ENCODE measurements at regions not wholly inside any gene's neighbourhood (a gene's known extent, or its start where the extent isn't known, plus 50 kb on each side); places are given as distances from the start of the nearest gene placed in this dataset.

GRCh38 chr16:74052016-74052415 lies 244.6 kb upstream of the PSMD7 start:
- no peak overlapping the region for H3K9ac ChIP-seq (replicated peaks in 1 of 4; ENCODE audit: extremely low read depth in 1 of 4, low read depth in 3 of 4, low read length in 3 of 4)
- no peak overlapping the region for H2AFZ ChIP-seq (ENCODE audit: low read length)
- H2BK12ac ChIP-seq (ENCODE audit: low read depth, low read length): no peak overlapping the region
- H3K4me2 ChIP-seq (ENCODE audit: insufficient read depth in 1 of 2, low read depth in 2 of 2, low read length in 2 of 2): no peak overlapping the region
- no peaks in the 10 kb centered on the region for H3K79me2 ChIP-seq (ENCODE audit: control insufficient read depth in 1 of 2, insufficient read depth in 2 of 2, low read length in 2 of 2)
- no peak for DNase-seq (ENCODE audit: low read depth in 1 of 2, low spot score in 2 of 2)
- H3K4me3 ChIP-seq (ENCODE audit: extremely low read depth in 1 of 4, insufficient read depth in 2 of 4, low read depth in 3 of 4, low read length in 4 of 4): no peak overlapping the region
- H3K27ac ChIP-seq (ENCODE audit: low read depth, low read length): no peak overlapping the region
- H3K23me2 ChIP-seq (ENCODE audit: low read depth, low read length): no peaks in the 10 kb centered on the region; the same call in 1 of the 2 replicates
- H2BK5ac ChIP-seq (ENCODE audit: low read depth, low read length): no peak overlapping the region
- no peak overlapping the region for H4K5ac ChIP-seq (ENCODE audit: insufficient read length, low read depth, low read length)
- H3K36me3 ChIP-seq (ENCODE audit: control insufficient read depth in 2 of 4, insufficient read depth in 4 of 4, low read length in 3 of 4): no peaks in the 10 kb centered on the region
- no peaks in the 10 kb centered on the region for H4K20me1 ChIP-seq (replicated peaks in 1 of 2; ENCODE audit: control insufficient read depth in 1 of 2, insufficient read depth in 2 of 2, low read length in 2 of 2)
- H2BK20ac ChIP-seq (ENCODE audit: low read length): no peak overlapping the region
- no peak overlapping the region for H4K8ac ChIP-seq (ENCODE audit: extremely low read depth, insufficient read depth, low read length)
- ChIA-PET POLR2A (ENCODE audit: partially characterized antibody) (no interaction called here), CTCF (ENCODE audit: partially characterized antibody) (interaction anchor here (0.7 to 1.6 kb wide), 2 partner anchors 56 to 1460 kb away, joined by 3 read pairs; no protein-coding TSS in a partner anchor)
- no peak overlapping the region for H3K14ac ChIP-seq (ENCODE audit: insufficient read length)
- H3K79me1 ChIP-seq (ENCODE audit: low read depth, low read length): no peaks in the 10 kb centered on the region
- no peak overlapping the region for H3K23ac ChIP-seq (ENCODE audit: insufficient read length)
- no peaks in the 10 kb centered on the region for H3K27me3 ChIP-seq (replicated peaks in 1 of 4; ENCODE audit: control insufficient read depth in 3 of 4, extremely low read depth in 1 of 4, insufficient read depth in 3 of 4, low read length in 3 of 4)
- H3K4me1 ChIP-seq (replicated peaks in 1 of 4; ENCODE audit: control insufficient read depth in 3 of 4, insufficient read depth in 4 of 4, low read length in 3 of 4): no peaks in the 10 kb centered on the region
- no peak overlapping the region for H3K18ac ChIP-seq (ENCODE audit: extremely low read depth, low read length)
- no peak overlapping the region for H3K56ac ChIP-seq (replicated peaks; ENCODE audit: insufficient read length, low read depth, low read length)
- H2AK5ac ChIP-seq (ENCODE audit: low read depth, low read length): no peak overlapping the region
- no peak overlapping the region for H2BK15ac ChIP-seq (ENCODE audit: low read length)
- H4K91ac ChIP-seq (replicated peaks; ENCODE audit: insufficient read length, low read length): no peak overlapping the region
- peaks cover 7 to 9% of the 10 kb centered on the region in 2 experiments; a peak in 2 of 4 replicates for H3K9me3 ChIP-seq (ENCODE audit: insufficient read depth in 2 of 2, low read depth in 1 of 2, low read length in 1 of 2)
- no peak for FAIRE-seq
- H2BK120ac ChIP-seq (replicated peaks; ENCODE audit: low read depth, low read length): no peak overlapping the region
- WGBS, 2 experiments (ENCODE audit: extremely low coverage in 1 of 2, insufficient coverage in 1 of 2, insufficient read length in 1 of 2, insufficient replicate concordance in 2 of 2, low coverage in 1 of 2, low lambda C conversion rate in 2 of 2, missing lambda C conversion rate in 1 of 2): 94% methylated on average over 1 of the region's 1 CpG; no CpG with 5 or more reads in 1 of the 2 experiments
- H3K4ac ChIP-seq (replicated peaks; ENCODE audit: insufficient read length, low read depth, low read length): no peak overlapping the region
- no peak for TF ChIP-seq TCF12 (IDR thresholded peaks at IDR 0.05; ENCODE audit: low read depth, low read length)
- TF ChIP-seq EP300 (IDR thresholded peaks at IDR 0.05; ENCODE audit: borderline replicate concordance in 1 of 2, low read depth in 2 of 2, low read length in 2 of 2): no peak
- TF ChIP-seq RBBP5 (IDR thresholded peaks at IDR 0.05; ENCODE audit: borderline replicate concordance, low read depth, low read length): no peak
- no peak for TF ChIP-seq CHD1 (IDR thresholded peaks at IDR 0.05; ENCODE audit: low read depth, low read length)
- no peak for TF ChIP-seq YY1 (IDR thresholded peaks at IDR 0.05; ENCODE audit: low read depth, low read length)
- no peak for TF ChIP-seq TAF7 (optimal IDR thresholded peaks at IDR 0.05; ENCODE audit: borderline replicate concordance, low read depth, low read length)
- no peak for TF ChIP-seq SP1 (IDR thresholded peaks at IDR 0.05; ENCODE audit: low read depth, low read length)
- no peak for TF ChIP-seq ASH2L (IDR thresholded peaks at IDR 0.05; ENCODE audit: low read length)
- no peak for TF ChIP-seq CEBPB (IDR thresholded peaks at IDR 0.05; ENCODE audit: low read depth, low read length)
- TF ChIP-seq ATF3 (IDR thresholded peaks at IDR 0.05; ENCODE audit: insufficient read depth, low read depth, low read length): no peak
- no peak for TF ChIP-seq SUZ12 (IDR thresholded peaks at IDR 0.05; ENCODE audit: low read length)
- no peak for TF ChIP-seq ZNF274 (IDR thresholded peaks at IDR 0.05; ENCODE audit: borderline replicate concordance, extremely low read depth, low read length)
- TF ChIP-seq GABPA (IDR thresholded peaks at IDR 0.05; ENCODE audit: borderline replicate concordance, insufficient read depth, low read length): no peak

All from H1 (cell line).